ENCODE measurements at regions not wholly inside any gene's neighbourhood (a gene's known extent, or its start where the extent isn't known, plus 50 kb on each side); places are given as distances from the start of the nearest gene placed in this dataset.
A peak's percentile ranks its signal among the peaks of the same experiment; 100 is the strongest.

- DNase-seq (ENCODE audit: low spot score), result no peak
Observed at GRCh38 chr1:87436534-87436933, 107.9 kb downstream of the LMO4 start.

DNA sequence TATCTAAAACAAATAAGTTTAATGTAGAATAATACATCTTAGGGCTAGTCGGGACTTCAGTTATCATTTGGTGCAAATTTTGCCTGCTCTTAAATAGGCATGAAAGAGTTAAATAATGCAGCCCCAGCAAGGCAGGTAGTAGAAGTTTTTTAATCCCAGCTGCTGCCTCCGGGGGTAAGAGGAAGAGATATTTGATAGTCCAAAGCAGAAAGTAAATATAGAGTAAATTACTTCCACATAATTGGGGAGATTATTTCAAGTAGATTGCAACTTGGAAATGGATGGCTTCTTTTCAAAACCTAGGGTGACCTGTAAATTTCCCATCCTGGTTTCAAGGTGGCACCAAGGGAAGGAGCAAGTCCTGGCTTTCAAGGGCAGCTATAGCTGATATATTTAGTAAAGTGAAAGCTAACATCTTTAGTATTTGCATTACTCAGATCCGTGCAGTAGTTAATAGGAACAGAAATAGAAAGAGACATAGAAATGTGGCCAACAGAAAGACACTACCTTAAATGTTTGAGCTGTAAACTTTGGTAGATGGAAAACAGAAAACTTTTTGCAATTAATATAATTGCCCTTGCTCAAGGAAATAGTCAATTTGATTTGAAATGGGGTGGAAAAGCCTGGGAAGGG, 109.1 kb downstream of the LMO4 start:
- no peak for DNase-seq (ENCODE audit: low spot score)
- no peak for TF ChIP-seq CTCF (IDR thresholded peaks at IDR 0.05; ENCODE audit: borderline replicate concordance, control extremely low read depth, extremely low read depth, insufficient read depth, missing control alignments)
- in situ Hi-C loops (cut with MboI; ENCODE audit: low sequenced_read_pairs, unreplicated experiment), result no loop called here

More at GRCh38 chr1:87436534-87436933, 107.9 kb downstream of the LMO4 start:
- no peak for TF ChIP-seq CTCF (IDR thresholded peaks at IDR 0.05; ENCODE audit: borderline replicate concordance, control extremely low read depth, extremely low read depth, insufficient read depth, missing control alignments)
- in situ Hi-C loops (cut with MboI; ENCODE audit: low sequenced_read_pairs, unreplicated experiment), result no loop called here

- in situ Hi-C loops (cut with MboI; ENCODE audit: low sequenced_read_pairs, unreplicated experiment), result no loop called here
- no peak for TF ChIP-seq CTCF (IDR thresholded peaks at IDR 0.05; ENCODE audit: borderline replicate concordance, control extremely low read depth, extremely low read depth, insufficient read depth, missing control alignments)
- no peak for DNase-seq (ENCODE audit: low spot score)
Observed at GRCh38 chr1:87439821-87440220, 111.1 kb downstream of the LMO4 start.

- no peak for TF ChIP-seq CTCF (IDR thresholded peaks at IDR 0.05; ENCODE audit: borderline replicate concordance, control extremely low read depth, extremely low read depth, insufficient read depth, missing control alignments)
- DNase-seq (ENCODE audit: low spot score), result peak; percentile 46
- in situ Hi-C loops (cut with MboI; ENCODE audit: low sequenced_read_pairs, unreplicated experiment), result no loop called here
Observed at GRCh38 chr1:87449348-87449963, 120.8 kb downstream of the LMO4 start.

GRCh38 chr1:87450136-87450535, 121.5 kb downstream of the LMO4 start:
- in situ Hi-C loops (cut with MboI; ENCODE audit: low sequenced_read_pairs, unreplicated experiment), result no loop called here
- no peak for DNase-seq (ENCODE audit: low spot score)
- no peak for TF ChIP-seq CTCF (IDR thresholded peaks at IDR 0.05; ENCODE audit: borderline replicate concordance, control extremely low read depth, extremely low read depth, insufficient read depth, missing control alignments)

- in situ Hi-C loops (cut with MboI; ENCODE audit: low sequenced_read_pairs, unreplicated experiment), result no loop called here
- DNase-seq (ENCODE audit: low spot score), result no peak
- no peak for TF ChIP-seq CTCF (IDR thresholded peaks at IDR 0.05; ENCODE audit: borderline replicate concordance, control extremely low read depth, extremely low read depth, insufficient read depth, missing control alignments)
Observed at GRCh38 chr1:87450615-87451209, 122.0 kb downstream of the LMO4 start.
